ENCODE measurements at regions not wholly inside any gene's neighbourhood (a gene's known extent, or its start where the extent isn't known, plus 50 kb on each side); places are given as distances from the start of the nearest gene placed in this dataset.

GRCh38 chr4:164154416-164154815 lies 599.5 kb upstream of the SMIM31 start:
- TF ChIP-seq CTCF (IDR thresholded peaks at IDR 0.05; ENCODE audit: low read depth, low read length), result no peak
- no peak for DNase-seq (ENCODE audit: extremely low read depth, low read depth)

DNA sequence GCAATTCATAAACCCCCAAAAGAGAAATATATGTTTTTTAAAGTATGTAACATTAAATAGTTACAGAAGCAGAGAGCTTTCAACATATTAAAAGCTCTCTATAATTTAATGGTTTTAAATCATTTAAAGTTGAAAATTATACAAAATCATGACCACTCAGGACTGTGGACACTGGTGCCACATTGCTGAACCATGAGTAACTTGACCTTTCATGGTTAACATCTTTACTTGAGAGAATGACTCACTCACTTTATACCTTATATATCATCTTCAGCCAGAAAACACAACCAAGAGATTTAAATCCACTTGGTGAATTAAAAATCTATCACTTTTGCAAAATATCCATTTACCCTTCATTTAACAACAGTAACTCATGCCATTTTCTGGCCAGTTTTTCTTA lies 584.3 kb upstream of the SMIM31 start:
- DNase-seq (ENCODE audit: extremely low read depth, low read depth), result no peak
- TF ChIP-seq CTCF (IDR thresholded peaks at IDR 0.05; ENCODE audit: low read depth, low read length), result no peak

GRCh38 chr4:164177153-164177552 lies 576.8 kb upstream of the SMIM31 start:
- no peak for DNase-seq (ENCODE audit: extremely low read depth, low read depth)
- no peak for TF ChIP-seq CTCF (IDR thresholded peaks at IDR 0.05; ENCODE audit: low read depth, low read length)

DNA sequence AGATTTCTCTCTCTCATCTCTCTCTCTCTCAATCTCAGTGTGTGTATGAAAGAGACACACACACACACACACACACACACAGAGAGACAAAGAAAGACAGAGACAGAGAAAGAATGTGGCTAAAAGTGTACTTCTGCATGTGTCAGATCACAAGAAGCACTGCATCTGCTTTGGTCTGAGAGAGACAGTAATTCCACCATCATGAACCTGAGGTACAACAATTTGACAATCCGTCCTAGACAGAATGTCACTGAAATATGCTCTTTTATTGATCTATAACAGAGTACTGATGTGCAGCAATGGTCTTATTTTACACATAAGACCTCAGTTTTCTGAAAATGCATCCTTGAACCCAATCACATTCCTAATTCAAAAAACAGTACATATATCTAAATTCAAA lies 576.2 kb upstream of the SMIM31 start:
- DNase-seq (ENCODE audit: extremely low read depth, low read depth), result no peak

DNA sequence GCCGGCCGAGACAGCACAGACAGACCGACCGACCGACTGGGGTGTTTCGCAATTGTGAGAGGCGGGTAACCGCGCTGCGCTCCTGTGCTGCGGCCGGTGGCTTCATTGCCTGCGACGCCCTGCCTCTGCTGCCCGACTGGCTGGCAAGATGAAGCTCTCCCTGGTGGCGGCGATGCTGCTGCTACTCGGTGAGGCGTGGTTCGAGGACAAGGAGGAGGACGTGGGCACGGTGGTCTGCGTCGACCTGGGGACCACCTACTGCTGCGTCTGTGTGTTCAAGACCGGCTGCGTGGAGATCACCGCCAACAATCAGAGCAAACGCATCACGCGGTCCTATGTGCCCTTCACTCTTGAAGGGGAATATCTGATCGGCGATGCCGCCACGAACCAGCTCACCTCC lies 565.7 kb upstream of the SMIM31 start:
- TF ChIP-seq CTCF (IDR thresholded peaks at IDR 0.05; ENCODE audit: low read depth, low read length), result no peak
- DNase-seq (ENCODE audit: extremely low read depth, low read depth), result no peak

More for the DNA sequence above, 576.2 kb upstream of the SMIM31 start:
- TF ChIP-seq CTCF (IDR thresholded peaks at IDR 0.05; ENCODE audit: low read depth, low read length), result no peak

DNA sequence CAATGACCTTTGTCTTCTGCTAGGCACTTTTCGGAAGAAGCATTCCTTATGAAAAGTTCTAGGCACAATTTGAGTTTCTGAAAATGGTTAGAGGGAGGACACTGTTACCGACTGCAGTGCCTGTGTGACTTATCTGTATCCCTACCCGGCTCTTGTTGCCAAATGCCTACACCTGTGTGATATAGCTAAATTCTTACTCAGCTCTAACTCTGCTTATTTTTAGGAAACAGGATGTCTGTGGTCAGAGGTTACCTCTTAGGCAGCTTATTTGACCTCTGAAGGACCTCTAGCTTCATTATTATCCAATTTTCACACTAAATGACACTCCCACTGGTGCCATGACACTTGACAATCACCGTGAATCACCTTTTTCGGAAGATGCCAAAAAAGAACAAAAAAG lies 561.1 kb upstream of the SMIM31 start:
- no peak for TF ChIP-seq CTCF (IDR thresholded peaks at IDR 0.05; ENCODE audit: low read depth, low read length)
- no peak for DNase-seq (ENCODE audit: extremely low read depth, low read depth)

- TF ChIP-seq CTCF (IDR thresholded peaks at IDR 0.05; ENCODE audit: low read depth, low read length), result no peak
These were observed 560.3 kb upstream of the SMIM31 start for GRCh38 chr4:164193676-164194075.

More at GRCh38 chr4:164193676-164194075, 560.3 kb upstream of the SMIM31 start:
- DNase-seq (ENCODE audit: extremely low read depth, low read depth), result no peak

Measured in AG09319 (cell line).